NCI-H146 treated with DMSO at 0.1 percent for 48 hours (cell line): ENCODE measurements at regions not wholly inside any gene's neighbourhood (a gene's known extent, or its start where the extent isn't known, plus 50 kb on each side); places are given as distances from the start of the nearest gene placed in this dataset.

Experiments
- DNase-seq: peaks from one replicate; lab custom pipeline; 2025; ENCODE audit not compliant: unreplicated experiment; lab: John Stamatoyannopoulos, UW

DNA sequence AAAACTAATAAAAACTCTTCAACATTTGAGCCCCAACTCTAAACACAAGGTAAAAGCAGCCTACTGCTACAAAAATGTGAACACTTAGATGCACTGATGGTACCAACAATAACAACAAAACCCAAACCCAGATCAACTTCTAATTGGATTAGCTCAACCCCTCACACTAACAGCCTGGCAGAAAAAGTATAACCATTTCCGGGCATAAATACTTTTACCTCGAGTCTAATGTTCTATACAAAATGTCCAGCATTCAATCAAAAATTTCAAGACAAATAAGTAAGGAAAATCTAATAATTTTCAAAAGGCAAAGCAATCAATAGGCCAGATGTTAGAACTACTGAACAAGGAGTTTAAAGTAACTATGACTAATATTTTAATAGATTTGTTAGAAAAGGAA is 303.3 kb downstream of the ARRDC4 start:
- DNase-seq = no peak

DNA sequence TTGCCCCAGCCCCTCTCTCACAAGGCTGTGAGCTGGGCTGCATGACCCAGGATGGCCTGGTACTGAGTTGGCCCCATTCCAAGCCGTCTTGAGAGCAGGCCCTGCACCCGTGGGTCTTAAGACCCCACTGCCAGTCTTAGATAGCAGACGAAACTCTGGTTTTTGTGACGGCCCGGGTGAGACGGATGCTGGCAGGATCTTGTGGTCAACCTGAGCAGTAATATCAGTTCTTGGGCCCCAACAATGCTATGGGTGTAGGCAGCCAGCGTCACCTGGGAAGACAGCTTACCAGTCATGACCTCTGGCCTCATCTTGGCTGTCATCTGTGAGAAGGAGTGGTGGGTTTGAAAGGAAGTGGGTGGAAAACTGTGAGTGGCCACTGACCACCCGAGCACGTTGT is 305.8 kb downstream of the ARRDC4 start:
- DNase-seq = no peak

GRCh38 chr15:98268163-98268562 is 307.7 kb downstream of the ARRDC4 start:
- no peak for DNase-seq

DNA sequence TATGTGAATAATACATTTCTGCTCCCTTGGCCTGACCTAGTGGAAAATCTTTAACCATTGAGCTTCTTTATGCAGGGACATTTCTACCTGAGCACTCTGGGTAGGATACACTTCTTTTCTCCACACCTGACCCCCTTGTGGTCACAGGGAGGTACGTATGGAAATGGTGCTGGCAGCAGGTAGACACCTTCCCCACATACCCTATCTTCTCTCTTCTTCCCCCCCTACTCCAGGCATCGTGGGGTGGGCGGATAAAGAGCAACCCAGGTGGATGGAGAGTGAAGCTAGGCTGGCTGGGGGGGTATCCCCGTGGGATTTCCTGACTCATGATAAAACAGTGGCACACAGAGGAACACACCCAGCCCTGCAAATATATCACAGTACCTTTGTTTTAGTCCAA is 312.1 kb downstream of the ARRDC4 start:
- no peak for DNase-seq

DNA sequence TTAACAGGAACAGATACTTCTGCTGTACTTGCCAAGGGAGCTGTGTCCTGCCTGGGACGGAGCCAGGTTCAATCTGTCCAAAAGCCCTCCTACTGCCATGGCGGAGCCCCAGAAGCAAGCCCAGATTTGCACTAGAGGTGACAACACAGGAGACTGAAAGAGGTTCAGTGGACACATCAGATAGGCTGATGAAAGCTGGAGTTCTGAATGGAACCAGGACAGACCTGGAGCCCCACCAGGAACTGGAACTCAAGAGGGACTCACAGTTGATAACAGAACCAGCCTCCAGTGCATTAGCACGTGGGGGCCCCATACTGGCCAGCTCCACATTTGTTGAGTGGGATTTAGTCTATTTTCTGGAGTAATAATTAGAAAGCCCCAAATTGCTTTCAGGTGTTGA is 315.5 kb downstream of the ARRDC4 start:
- DNase-seq = no peak

- no peak for DNase-seq
These were observed 317.1 kb downstream of the ARRDC4 start for GRCh38 chr15:98277602-98278001.

DNA sequence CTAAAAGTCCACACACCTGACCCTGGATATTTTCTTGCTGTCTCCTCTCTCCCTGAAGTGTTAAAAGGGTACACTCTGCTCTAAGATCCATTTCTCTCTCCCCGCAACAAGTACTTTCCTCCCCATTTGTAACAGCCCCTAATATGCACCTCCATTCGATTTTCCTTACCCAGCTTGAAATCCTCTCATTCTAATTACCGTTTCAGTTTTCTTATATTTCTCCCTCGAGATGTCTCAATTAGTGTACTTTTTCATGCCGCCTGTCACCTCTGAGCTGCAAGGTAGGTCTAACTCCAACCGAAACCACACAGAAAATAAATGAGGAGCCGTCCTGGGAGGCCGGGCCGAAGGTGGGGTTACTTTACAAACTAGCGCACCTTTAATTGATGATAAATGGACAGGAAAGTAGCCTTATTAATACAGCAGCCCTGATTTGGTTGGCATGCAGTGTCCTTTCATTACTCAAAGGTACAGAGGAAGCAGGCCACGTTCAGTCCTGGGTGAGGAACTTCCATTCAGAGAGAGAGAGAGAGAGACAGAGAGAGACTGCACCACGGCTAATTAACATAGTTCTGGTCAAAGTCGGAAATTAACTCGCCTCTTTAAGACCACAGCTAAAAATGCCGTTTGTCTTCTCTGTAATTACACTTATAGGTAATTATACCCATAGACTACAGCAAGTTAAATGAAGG is 319.9 kb downstream of the ARRDC4 start:
- DNase-seq = no peak

GRCh38 chr15:98281130-98281529 is 320.6 kb downstream of the ARRDC4 start:
- no peak for DNase-seq

DNA sequence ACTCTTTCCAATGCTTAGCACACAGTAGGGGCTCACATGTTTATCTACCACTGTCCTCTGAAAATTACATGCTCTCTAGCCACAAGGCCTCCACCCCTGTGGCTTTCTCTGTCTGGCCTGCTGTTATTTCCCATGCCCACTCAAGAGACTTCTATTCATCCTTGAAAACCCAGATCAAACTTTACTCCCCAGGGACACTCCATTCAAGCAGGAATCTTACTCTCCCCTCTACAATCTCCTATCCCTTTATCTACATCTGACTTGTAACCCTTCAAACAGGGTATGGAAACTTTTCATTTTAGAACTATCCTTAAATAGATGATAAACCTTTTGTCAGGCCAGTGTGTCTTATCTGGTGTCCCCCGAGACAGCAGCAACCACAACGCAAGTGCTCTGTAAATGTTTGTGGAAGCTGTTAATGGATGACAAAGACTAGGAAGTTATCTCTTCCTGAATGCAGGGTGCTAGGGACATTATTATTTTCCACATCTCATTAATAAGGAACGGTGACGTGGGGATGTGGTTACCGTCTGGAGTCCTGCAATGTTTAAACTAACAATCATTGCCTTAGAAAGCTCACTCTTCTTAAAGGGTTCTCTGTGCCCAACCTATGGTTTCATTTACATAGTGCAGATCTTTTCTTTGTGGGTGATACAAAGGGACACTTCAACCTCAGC is 322.3 kb downstream of the ARRDC4 start:
- DNase-seq = no peak

DNA sequence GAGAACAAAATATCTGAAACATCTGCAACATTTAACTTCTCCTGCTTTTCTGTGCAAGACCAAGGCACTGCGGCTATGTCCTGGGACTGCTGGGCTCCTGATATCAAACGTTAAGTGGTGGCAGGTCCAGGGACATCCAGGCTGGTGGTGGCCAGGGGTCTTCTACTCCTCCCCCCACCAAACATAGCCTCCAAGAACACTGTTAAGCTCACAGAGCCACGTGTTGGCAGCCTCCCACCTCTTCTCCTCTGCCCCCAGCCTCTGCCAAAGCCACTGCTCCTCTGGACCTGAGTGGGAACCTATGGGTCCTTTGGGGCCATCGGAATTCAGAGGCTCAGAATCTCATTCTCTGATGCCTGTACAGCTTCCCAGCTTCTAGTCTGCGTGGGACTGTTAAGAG is 325.7 kb downstream of the ARRDC4 start:
- DNase-seq = no peak

- DNase-seq = no peak
These were observed 326.3 kb downstream of the ARRDC4 start for GRCh38 chr15:98286831-98287230.

DNA sequence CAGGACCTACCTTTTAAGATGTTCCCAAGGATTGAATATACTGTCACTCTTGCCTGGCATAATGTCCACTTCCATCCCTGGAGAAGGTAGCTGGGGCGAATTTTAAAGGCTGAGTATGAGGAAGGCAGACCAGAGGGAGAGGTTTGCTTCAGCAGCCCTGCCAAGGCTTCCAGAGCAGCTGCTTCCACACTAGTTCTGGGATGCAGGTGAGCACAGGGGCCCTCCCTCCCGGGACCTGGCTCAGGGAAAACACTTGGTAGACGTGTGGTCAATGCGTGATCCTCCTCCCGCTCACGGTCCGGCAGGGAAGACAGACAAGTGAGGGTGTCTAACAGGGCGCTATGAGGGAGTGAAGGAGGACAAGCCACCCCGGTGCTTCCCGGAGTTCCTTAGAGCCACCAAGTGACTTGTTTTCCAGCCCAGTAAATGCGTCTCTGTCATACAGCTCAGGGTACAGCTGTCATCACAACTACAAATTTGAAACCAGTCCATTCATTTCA is 327.6 kb downstream of the ARRDC4 start:
- DNase-seq = no peak

- no peak for DNase-seq
These were observed 329.2 kb downstream of the ARRDC4 start for GRCh38 chr15:98289747-98290146.

DNA sequence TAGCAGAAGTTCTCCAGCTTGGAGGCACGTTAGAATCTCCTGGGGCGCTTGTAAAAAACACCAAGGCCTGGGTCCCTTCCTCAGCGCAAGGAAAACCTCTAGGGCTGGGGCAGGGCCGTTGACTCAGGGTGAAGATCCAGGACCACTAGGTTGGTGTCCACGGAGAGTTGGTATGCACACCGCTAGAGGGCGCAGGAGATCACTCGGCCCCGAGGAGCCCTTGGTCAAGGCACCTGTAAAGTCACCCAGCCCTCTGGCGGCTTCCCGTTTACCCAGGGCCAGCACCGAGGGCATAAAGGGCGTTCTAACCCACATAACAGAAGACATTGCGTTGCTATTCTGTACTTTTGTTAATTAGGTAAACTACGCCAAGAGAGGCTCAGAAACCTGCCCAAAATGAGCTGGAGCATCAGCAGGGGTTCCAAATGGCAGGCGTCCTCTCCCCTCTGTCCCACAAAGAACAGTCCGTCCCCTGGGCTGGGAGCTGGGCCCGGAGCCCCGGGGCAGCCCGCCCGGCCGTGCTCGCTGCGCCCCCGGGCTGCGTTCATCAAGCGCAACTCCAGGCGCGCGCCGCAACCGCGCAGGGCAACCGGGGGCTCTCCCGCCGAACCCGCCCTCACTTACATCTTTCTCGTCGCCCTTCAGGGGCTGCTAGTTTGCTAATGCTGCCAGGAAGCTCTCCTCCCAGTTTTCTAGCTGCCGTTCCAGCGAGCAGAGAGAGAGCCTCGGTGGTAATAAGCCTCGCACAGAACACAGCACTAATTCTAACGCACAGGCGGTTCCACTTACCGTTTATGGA is 332.1 kb downstream of the ARRDC4 start:
- DNase-seq = no peak

- no peak for DNase-seq
These were observed 333.6 kb downstream of the ARRDC4 start for GRCh38 chr15:98294126-98294525.

- peak; percentile 5 for DNase-seq
These were observed 334.7 kb downstream of the ARRDC4 start for GRCh38 chr15:98295101-98295759.

- no peak for DNase-seq
These were observed 336.1 kb downstream of the ARRDC4 start for GRCh38 chr15:98296653-98297052.

DNA sequence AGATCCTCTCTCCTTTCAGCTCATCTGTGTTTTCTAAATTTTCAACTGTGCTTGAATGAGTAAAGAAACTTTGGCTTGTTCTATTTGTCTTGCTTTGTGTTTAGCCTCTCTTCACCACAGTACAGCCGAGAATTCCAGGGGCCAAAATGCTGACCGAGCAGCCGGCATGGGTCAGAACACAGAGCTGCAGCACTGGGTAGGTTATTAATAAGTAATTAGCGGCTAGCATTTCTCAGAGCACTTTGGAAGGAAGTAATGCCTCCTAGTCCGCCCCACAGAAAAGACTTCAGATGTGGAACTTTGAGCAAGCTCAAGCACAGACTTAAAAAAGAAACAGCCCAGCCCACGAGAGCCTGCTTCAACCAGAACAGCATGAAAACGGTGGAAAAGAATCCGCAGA is 343.9 kb downstream of the ARRDC4 start:
- no peak for DNase-seq

- DNase-seq = no peak
These were observed 340.2 kb upstream of the IGF1R start for GRCh38 chr15:98308117-98308516.

- DNase-seq = no peak
These were observed 336.7 kb upstream of the IGF1R start for GRCh38 chr15:98311566-98312188.

GRCh38 chr15:98312913-98313312 is 335.4 kb upstream of the IGF1R start:
- no peak for DNase-seq
